HG02870 (cell line): ENCODE measurements at regions not wholly inside any gene's neighbourhood (a gene's known extent, or its start where the extent isn't known, plus 50 kb on each side); places are given as distances from the start of the nearest gene placed in this dataset.

Source experiments
- ATAC-seq: cut with Tn5 transposase; IDR thresholded peaks from one replicate; pipeline ENCODE4 v1.9.1; 2021; ENCODE audit warnings: mild to moderate bottlenecking, moderate library complexity; ENCODE audit not compliant: unreplicated experiment

DNA sequence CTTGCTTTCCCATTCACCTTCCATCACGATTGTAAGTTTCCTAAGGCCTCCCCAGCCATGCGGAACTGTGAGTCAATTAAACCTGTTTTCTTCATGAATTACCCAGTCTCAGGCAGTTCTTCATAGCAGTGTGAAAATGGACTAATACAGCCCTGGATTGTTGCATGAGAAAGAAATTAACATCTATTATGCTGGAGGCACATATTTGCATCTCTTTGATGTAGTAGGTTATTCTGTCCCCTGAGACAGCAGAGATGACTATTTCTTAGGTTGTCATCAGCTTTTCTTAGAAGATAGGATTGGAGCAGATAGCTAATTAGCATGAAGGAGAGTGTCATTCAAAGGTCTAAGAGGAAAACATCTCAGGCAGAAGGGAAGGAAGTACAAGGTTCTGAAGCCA lies 166.2 kb downstream of the OMA1 start:
- no peak for ATAC-seq

GRCh38 chr1:58367217-58367616 lies 179.3 kb downstream of the OMA1 start:
- no peak for ATAC-seq

- no peak for ATAC-seq
These were observed 181.2 kb downstream of the OMA1 start for GRCh38 chr1:58365328-58365727.

DNA sequence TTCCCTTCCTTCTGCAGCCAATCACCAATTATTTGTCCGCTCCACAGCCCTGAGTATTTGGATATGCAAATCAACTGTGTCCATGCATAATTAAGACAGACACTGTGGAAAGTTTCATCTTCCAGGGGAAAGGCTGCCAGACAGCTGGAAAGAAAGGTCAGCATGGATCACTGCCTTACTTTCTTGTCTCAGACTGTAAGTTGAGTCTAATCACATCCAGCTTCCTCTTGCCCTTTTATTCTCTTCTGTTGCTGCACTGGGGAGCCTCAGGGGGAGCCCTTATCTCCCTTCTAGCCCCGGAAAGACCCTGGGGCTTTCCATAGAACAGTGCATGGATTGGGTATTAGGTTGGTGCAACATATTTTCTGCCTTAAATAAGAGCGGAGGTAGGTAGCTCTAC lies 182.9 kb downstream of the OMA1 start:
- no peak for ATAC-seq

DNA sequence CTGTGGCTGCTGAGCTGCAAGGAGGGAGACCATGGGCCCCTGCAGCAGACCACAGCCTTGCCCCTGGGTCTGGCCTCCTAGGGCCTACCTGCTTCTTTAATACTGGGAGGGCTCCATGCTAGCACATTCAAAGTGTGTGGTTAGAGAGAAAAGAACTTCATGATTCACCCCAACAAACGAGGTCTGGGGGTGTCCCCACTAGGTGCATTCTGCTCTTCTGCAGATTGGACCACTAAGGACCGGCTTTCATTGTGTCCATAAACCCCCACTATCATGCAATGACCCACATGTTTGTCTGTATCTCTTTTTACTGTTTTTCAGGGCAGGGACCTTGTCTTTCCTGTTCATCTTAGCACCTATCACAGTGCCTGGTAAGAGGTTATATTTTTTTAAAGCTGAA lies 185.4 kb downstream of the OMA1 start:
- no peak for ATAC-seq

DNA sequence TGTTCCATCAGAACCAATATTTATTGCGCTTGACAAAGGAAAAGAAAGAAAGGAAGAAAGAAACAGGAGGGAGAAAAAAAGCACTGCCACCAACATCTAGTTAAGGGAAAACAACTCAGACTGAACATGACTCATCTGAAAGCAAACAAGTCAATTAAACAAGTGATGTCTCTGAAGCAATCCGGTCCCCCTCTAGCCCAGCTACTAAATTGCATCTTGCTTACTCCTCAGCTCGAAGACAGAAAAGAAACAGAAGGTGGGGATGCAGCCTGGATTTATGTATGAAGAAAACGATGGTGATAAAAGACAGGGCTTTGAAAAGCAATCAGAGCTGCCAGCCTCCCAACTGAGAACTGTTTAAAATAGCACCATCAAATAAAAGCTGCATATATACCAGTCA lies 188.2 kb downstream of the OMA1 start:
- no peak for ATAC-seq

DNA sequence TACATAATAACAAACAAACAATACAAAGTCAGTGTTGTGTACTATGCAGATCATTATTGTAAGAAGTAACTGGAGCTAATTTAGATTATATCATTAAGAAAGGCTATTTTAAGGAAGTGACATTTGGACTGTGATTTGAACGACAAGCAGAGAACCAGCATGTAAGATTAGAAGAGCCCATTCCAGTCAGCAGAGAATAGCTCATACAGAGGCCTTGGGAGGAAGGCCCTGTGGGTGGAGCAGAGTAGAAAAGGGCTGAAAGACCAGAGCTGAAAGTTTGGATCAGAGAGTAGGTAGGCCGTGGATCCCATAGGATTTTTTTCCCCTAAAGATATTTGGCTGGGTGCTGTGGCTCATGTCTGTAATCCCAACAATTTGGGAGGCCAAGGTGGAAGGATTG lies 190.1 kb downstream of the OMA1 start:
- ATAC-seq: no peak

DNA sequence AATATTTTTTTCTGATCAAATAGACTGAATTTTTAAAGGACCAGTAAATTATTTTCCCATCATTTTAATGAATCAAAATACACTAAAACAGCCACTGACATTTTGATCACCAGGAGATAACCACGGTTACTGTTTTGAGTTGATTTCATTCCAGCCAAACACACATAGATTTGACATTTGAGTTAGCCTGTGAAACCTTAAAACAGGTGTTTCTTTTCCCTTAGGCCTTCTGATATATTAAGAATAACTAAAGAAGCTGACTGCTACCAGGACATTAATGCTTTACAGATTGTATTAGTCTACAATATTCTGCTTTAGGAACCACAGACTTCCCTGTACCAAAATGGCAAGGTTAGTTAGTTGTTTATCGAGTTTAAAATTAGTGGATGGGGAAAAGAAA lies 193.4 kb downstream of the OMA1 start:
- no peak for ATAC-seq

- ATAC-seq: no peak
These were observed 193.9 kb downstream of the OMA1 start for GRCh38 chr1:58352476-58353092.

- no peak for ATAC-seq
These were observed 200.5 kb downstream of the OMA1 start for GRCh38 chr1:58346036-58346355.

GRCh38 chr1:58345215-58346035 lies 201.1 kb downstream of the OMA1 start:
- no peak for ATAC-seq

DNA sequence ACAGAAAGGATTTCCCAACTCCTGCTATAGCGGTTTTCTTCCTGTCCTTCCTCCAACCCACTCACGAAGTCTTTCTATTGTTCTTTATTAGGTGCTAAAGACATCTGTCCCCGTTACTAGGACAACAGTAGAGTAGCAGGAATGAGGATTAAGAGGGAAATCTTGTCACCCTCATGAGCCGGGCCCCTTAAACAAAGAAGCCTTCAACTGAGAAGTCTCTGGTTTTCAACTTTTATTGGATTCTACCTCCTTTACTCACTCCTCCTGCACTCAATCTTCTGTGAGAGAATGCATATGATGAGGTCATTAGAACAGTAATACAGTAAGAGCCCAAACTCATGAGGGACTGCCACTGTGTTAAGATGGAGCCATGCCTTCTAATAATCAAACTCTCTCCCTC lies 206.3 kb downstream of the OMA1 start:
- no peak for ATAC-seq

- no peak for ATAC-seq
These were observed 208.4 kb downstream of the OMA1 start for GRCh38 chr1:58338081-58338480.

GRCh38 chr1:58333511-58333910 lies 213.0 kb downstream of the OMA1 start:
- ATAC-seq: no peak

DNA sequence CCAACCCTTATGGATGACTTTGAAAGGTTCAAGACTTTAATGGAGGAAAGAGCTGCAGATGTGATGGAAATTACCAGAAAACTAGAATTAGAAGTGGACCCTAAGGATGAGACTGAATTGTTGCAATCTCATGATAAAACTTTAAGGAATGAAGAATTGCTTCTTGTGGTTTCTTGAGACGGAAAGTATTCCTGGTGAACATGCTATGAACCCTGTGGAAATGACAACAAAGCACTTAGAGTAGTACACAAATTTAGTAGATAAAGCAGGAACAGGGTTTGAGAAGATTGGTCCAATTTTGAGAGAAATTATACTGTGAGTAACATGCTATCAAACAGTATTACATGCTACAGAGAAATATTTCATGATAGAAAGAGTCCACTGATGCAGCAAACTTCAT lies 215.4 kb downstream of the OMA1 start:
- ATAC-seq: no peak

GRCh38 chr1:58325866-58326265 lies 220.7 kb downstream of the OMA1 start:
- ATAC-seq: no peak

DNA sequence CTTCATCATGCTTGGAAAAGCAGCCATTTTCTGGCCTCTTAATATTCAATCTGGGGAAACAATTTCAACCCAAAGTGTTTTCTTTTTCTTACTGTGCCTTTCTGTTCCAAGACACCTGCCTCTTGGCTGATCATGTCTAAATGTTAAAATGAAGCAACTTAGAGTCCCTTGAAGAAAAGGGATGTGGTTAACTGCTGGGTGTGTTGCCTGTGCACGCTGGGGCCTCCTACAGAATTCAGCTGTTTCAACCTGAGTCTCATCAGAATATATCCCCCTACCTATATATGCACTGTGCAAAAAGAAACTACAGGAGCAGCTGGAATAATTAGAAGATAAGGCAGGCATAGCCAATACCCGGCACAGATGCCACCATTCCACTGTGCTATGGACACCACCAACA lies 222.0 kb downstream of the OMA1 start:
- no peak for ATAC-seq

- no peak for ATAC-seq
These were observed 228.1 kb downstream of the OMA1 start for GRCh38 chr1:58318157-58319005.

DNA sequence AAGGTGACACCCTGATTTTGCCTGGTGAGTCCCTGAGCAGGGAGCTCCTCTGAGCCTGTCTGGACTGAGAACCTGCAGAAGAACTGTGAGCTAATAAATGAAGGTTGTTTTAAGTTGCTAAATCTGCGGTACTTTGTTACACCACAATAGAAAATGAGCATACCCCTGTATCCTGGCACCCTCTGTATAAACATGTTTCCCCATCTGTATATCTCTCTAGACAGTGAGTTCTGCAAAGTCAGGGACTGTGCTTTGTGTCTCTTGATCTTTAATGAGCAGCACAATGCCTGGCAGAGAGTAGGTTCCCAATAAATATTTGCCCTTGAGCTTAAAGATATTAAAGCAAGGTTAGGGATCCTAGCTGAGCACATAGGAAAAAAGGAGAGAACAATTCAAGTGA lies 228.8 kb downstream of the OMA1 start:
- ATAC-seq: no peak

DNA sequence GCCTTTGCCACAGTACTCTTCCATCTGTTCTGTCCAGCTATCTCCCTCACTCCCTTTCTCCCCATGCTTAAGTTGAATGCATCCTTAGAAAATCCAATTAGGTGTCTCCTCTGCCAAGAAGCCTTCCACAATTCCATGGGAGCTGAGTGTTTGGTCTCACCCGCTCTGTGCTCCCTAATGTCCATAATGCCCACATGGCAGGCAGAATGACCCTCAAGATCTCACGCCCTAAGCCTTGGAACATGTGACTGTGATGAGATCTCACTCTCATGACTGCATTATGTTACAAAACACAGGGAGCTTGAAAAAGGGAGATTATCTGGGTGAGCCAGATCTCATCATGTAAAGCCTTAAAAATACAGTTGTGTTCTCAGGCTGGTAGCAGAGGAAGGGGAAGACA lies 229.4 kb downstream of the OMA1 start:
- no peak for ATAC-seq

DNA sequence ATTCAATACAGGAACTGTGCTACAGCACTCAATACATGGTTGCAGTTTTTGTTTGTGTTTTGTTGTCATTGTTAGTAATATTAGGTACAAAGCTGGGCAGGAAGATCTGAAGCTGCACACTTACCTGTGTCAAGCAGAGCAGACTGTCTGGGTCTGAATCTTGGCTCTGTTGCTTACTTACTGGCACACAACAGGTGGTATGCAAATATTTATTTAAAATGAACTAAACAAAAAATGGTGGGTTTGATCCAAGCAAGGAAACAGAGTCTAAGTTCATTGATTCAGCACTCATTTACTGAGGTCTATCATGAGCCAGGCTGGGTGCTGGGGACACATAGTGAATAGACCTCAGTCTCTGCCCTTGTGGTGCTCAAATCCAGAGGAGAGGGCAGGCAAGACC lies 230.4 kb downstream of the OMA1 start:
- ATAC-seq: no peak

DNA sequence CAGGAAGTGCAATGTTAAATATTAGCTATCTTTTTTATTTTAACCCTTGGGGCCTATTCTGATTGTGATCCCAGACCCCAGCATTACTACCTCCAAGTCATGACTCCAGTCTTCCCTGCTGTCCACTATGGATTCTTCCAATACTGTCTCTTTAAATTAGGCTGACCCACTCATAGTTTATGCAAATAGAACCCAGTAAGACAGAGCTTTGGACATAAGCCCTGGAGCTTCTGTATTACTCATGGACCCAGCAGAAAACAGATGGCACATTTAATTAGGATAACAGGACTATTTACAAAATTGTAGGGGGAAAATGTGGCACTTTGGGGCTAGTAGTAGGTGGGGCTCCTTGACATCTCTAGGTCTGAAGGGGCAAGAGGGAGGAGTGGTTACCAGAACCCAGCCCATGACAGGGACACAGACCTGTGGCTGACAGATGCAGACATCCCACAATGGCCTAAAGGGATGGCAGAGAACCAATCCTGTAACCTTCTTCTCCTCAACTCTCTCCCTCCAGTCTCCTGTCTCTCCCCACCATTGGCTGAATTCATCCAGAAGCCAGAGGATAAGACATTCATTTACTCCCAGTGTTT lies 233.5 kb downstream of the OMA1 start:
- ATAC-seq: no peak
